HCT116 (cell line): ENCODE measurements at regions not wholly inside any gene's neighbourhood (a gene's known extent, or its start where the extent isn't known, plus 50 kb on each side); places are given as distances from the start of the nearest gene placed in this dataset.
"Not testable (repeated sequence)": the region's sequence is repeated elsewhere in the genome, so short reads cannot be mapped to it uniquely, and the experiment has no call there.

Source experiments
- ATAC-seq: fragments of 200-7000 bp; cut with Tn5 transposase; 2 replicates; pipeline ENCODE4 v1.9.1; 2020; ENCODE audit warnings: mild to moderate bottlenecking, moderate library complexity
- BruUV-seq: library from RNA; stranded (reverse); fragments of 400-500 nt; replicated peaks from 2 replicates; lab custom pipeline; 2021; lab: Mats Ljungman, UMichigan
- CTCF ChIA-PET: fragments of 300-600 bp; sonication (Branson Sonifier 250); formaldehyde crosslinking; loops from one replicate; lab custom pipeline; 2021; ENCODE audit warnings: antibody characterized with exemption; lab: Charles Lee
- POLR2A ChIA-PET: fragments of 300-600, 350-600 bp; sonication (Branson Sonifier 250); formaldehyde crosslinking; loops from one replicate; lab custom pipeline; 2021; ENCODE audit warnings: antibody characterized with exemption; lab: Charles Lee
- RAD21 ChIA-PET, 2 experiments: fragments of 300-600 bp; sonication (Branson Sonifier 250); formaldehyde crosslinking; loops; one replicate each; lab custom pipeline; 2023; ENCODE audit warnings: low total read pairs in 2 of 2; ENCODE audit not compliant: uncharacterized antibody in 2 of 2, unreplicated experiment in 2 of 2, low non-redundant PET in 1 of 2; lab: Charles Lee
- DNase-seq: peaks from one replicate; pipeline ENCODE4 v3.0.0-alpha.2; 2010; ENCODE audit warnings: low read depth, low spot score
- H2AFZ ChIP-seq: fragments of 200-600 bp; shearing (Covaris generic), sonication (generic); 2 replicates; pipeline ENCODE4 v1.6.1; 2017; ENCODE audit warnings: low read depth, mixed run types, mixed read lengths, antibody characterized with exemption, low read length; ENCODE audit not compliant: poor library complexity, severe bottlenecking
- H3K27ac ChIP-seq: 2 replicates; pipeline ENCODE4 v1.5.1; 2012; ENCODE audit warnings: low read depth, low read length
- H3K27me3 ChIP-seq: fragments of 200-600 bp; sonication (generic); 2 replicates; pipeline ENCODE4 v1.6.1; 2016; ENCODE audit warnings: mixed run types, low read length, mixed read lengths; ENCODE audit not compliant: insufficient read depth
- H3K36me3 ChIP-seq, 2 experiments: fragments of 200-500 bp in 1 of 2; fragments of 200-600 bp in 1 of 2; sonication (Bioruptor generic) in 1 of 2; sonication (generic) in 1 of 2; 2 replicates each; pipeline versions ENCODE4 v1.5.1 to v1.6.1; 2014 to 2016; ENCODE audit warnings: low read length in 2 of 2, inconsistent platforms in 1 of 2, mixed read lengths in 1 of 2, mixed run types in 1 of 2; ENCODE audit not compliant: insufficient read depth in 2 of 2, control insufficient read depth in 1 of 2
- H3K4me1 ChIP-seq, 2 experiments: fragments of 200-600 bp in 1 of 2; sonication (generic) in 1 of 2; 2 replicates each; pipeline versions ENCODE4 v1.5.1 to v1.6.1; 2012 to 2017; ENCODE audit warnings: low read length in 2 of 2, inconsistent platforms in 1 of 2, mild to moderate bottlenecking in 1 of 2, mixed read lengths in 1 of 2, mixed run types in 1 of 2, moderate library complexity in 1 of 2; ENCODE audit not compliant: insufficient read depth in 2 of 2, control insufficient read depth in 1 of 2
- H3K4me2 ChIP-seq: fragments of 200-600 bp; sonication (generic); 2 replicates; pipeline ENCODE4 v1.6.1; 2017; ENCODE audit warnings: mixed run types, low read length, mixed read lengths
- H3K4me3 ChIP-seq, 2 experiments: fragments of 200-600 bp in 1 of 2; sonication (generic) in 1 of 2; replicated peaks in 1 of 2; 2 replicates each; pipeline ENCODE4 v1.5.1; 2011 to 2016; ENCODE audit warnings: low read length in 2 of 2, control low read depth in 1 of 2, low read depth in 1 of 2, mild to moderate bottlenecking in 1 of 2, mixed read lengths in 1 of 2, mixed run types in 1 of 2
- H3K79me2 ChIP-seq: fragments of 200-600 bp; sonication (generic); 2 replicates; pipeline ENCODE4 v1.6.1; 2017; ENCODE audit warnings: mild to moderate bottlenecking, mixed run types, low read length, moderate library complexity, mixed read lengths; ENCODE audit not compliant: insufficient read depth
- H3K9ac ChIP-seq: fragments of 200-600 bp; sonication (generic); 2 replicates; pipeline ENCODE4 v1.6.1; 2016; ENCODE audit warnings: low read length, mixed read lengths
- H3K9me2 ChIP-seq: fragments of 200-600 bp; sonication (generic), shearing (Covaris generic); 2 replicates; pipeline ENCODE4 v1.6.1; 2017; ENCODE audit warnings: mixed run types, mild to moderate bottlenecking, moderate library complexity; ENCODE audit not compliant: insufficient read depth
- H3K9me3 ChIP-seq, 2 experiments: fragments of 200-500 bp in 1 of 2; fragments of 200-600 bp in 1 of 2; sonication (Bioruptor generic) in 1 of 2; sonication (generic) in 1 of 2; 2 replicates each; pipeline ENCODE4 v1.6.1; 2014 to 2017; ENCODE audit warnings: low read length in 2 of 2, mixed read lengths in 2 of 2, inconsistent platforms in 1 of 2, low read depth in 1 of 2, mild to moderate bottlenecking in 1 of 2, mixed run types in 1 of 2, moderate library complexity in 1 of 2; ENCODE audit not compliant: control insufficient read depth in 1 of 2, insufficient read depth in 1 of 2
- H4K20me1 ChIP-seq: fragments of 200-600 bp; sonication (generic), shearing (Covaris generic); 2 replicates; pipeline ENCODE4 v1.6.1; 2017; ENCODE audit warnings: mixed run types, mild to moderate bottlenecking, moderate library complexity; ENCODE audit not compliant: insufficient read depth
- CBX3 ChIP-seq: IDR thresholded peaks from 2 replicates; pipeline ENCODE4 v1.6.1; 2012; ENCODE audit warnings: low read depth
- FOSL1 ChIP-seq: IDR thresholded peaks from 2 replicates; pipeline ENCODE4 v1.6.1; 2012; ENCODE audit warnings: low read depth
- RAD21 ChIP-seq: IDR thresholded peaks from 2 replicates; pipeline ENCODE4 v1.6.1; 2012; ENCODE audit warnings: low read depth, mild to moderate bottlenecking
- SIN3A ChIP-seq: IDR thresholded peaks from 2 replicates; pipeline ENCODE4 v1.6.1; 2012; ENCODE audit warnings: low read depth
- SP1 ChIP-seq: IDR thresholded peaks from 2 replicates; pipeline ENCODE4 v1.6.1; 2012; ENCODE audit warnings: low read depth
- SRF ChIP-seq: IDR thresholded peaks from 2 replicates; pipeline ENCODE4 v1.6.1; 2012; ENCODE audit warnings: low read depth
- YY1 ChIP-seq: IDR thresholded peaks from 2 replicates; pipeline ENCODE4 v1.6.1; 2011; ENCODE audit warnings: low read length, low read depth, moderate library complexity, mild to moderate bottlenecking; ENCODE audit not compliant: insufficient replicate concordance; ENCODE audit errors: extremely low read depth
- intact Hi-C: fragments of 100-400 bp; cut with micrococcal nuclease; formaldehyde crosslinking; loops from 2 replicates; pipeline ENCODE4 v1.10.0; 2022
- TF ChIP-seq, protein P1 (sequence below), 3 experiments: fragments of 200-600 bp in 1 of 3; sonication (generic) in 1 of 3; IDR thresholded peaks in 2 of 3; conservative IDR thresholded peaks in 1 of 3; 2 replicates each; pipeline ENCODE4 v1.5.1; 2012 to 2017; ENCODE audit warnings: low read depth in 2 of 3, low read length in 2 of 3, antibody characterized with exemption in 1 of 3, borderline replicate concordance in 1 of 3, control low read depth in 1 of 3, mild to moderate bottlenecking in 1 of 3, mixed read lengths in 1 of 3, mixed run types in 1 of 3, moderate library complexity in 1 of 3; ENCODE audit not compliant: insufficient read depth in 1 of 3

DNA sequence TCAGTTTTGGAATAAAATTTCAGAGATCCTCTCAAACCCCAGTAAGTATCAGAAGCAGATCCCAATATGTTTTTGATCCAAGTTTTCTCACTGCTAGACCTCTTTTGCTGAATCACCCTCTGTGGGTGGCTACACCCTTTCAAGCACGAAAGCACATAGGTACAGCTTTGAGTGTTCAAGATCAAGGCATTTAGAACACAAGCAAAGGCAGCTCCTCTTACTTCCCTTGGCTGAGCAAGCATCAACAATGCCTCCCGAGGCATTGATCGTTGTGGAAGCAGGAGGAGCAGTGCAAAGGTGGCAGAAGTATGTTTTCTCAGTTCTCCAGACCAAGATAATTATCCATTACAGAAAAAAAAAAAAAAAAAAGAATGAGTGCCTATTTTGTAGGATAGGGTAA is 72.0 kb upstream of the TSPAN7 start:
- no peak for ATAC-seq
- Histone ChIP-seq H3K4me2 (no peak overlapping the region), H3K27me3 (no peaks in the 10 kb centered on the region), H3K9me3 (no peaks in the 10 kb centered on the region), H2AFZ (no peak overlapping the region), H3K36me3 (no peaks in the 10 kb centered on the region), H3K79me2 (no peaks in the 10 kb centered on the region), H3K9ac (no peak overlapping the region), H3K9me2 (no peaks in the 10 kb centered on the region), H3K4me3 (no peak overlapping the region), H4K20me1 (no peaks in the 10 kb centered on the region), H3K4me1 (no peaks in the 10 kb centered on the region), H3K27ac (no peak overlapping the region)
- ChIA-PET POLR2A (no interaction called here), RAD21 (no interaction called here), CTCF (no interaction called here)
- no peak for DNase-seq
- intact Hi-C loops = no loop called here
- no peak for TF ChIP-seq SRF
- TF ChIP-seq YY1 = no peak
- TF ChIP-seq SIN3A = no peak
- TF ChIP-seq RAD21 = no peak
- TF ChIP-seq, protein P1, sequence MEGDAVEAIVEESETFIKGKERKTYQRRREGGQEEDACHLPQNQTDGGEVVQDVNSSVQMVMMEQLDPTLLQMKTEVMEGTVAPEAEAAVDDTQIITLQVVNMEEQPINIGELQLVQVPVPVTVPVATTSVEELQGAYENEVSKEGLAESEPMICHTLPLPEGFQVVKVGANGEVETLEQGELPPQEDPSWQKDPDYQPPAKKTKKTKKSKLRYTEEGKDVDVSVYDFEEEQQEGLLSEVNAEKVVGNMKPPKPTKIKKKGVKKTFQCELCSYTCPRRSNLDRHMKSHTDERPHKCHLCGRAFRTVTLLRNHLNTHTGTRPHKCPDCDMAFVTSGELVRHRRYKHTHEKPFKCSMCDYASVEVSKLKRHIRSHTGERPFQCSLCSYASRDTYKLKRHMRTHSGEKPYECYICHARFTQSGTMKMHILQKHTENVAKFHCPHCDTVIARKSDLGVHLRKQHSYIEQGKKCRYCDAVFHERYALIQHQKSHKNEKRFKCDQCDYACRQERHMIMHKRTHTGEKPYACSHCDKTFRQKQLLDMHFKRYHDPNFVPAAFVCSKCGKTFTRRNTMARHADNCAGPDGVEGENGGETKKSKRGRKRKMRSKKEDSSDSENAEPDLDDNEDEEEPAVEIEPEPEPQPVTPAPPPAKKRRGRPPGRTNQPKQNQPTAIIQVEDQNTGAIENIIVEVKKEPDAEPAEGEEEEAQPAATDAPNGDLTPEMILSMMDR (IDR thresholded peaks at IDR 0.05 in 2 of 3, conservative IDR thresholded peaks at IDR 0.05 in 1 of 3; ENCODE audit: borderline replicate concordance in 1 of 3, insufficient read depth in 1 of 3, low read depth in 2 of 3, low read length in 2 of 3) = no peak
- no peak for TF ChIP-seq SP1
- BruUV-seq = no TSS peak

- no peaks in the 10 kb centered on the region for H3K4me1 ChIP-seq
- no peaks in the 10 kb centered on the region for H3K9me3 ChIP-seq
- H3K79me2 ChIP-seq = no peaks in the 10 kb centered on the region
- intact Hi-C loops = no loop called here
- DNase-seq (no peak), ATAC-seq (no peak)
- H3K27me3 ChIP-seq = no peaks in the 10 kb centered on the region
- H3K27ac ChIP-seq = no peak overlapping the region
- H3K9ac ChIP-seq = no peak overlapping the region
- H3K9me2 ChIP-seq = no peaks in the 10 kb centered on the region
- no peak for TF ChIP-seq FOSL1
- TF ChIP-seq RAD21 = no peak
- no peak for TF ChIP-seq CBX3
- RAD21 ChIA-PET = no interaction called here
- H3K4me2 ChIP-seq = no peak overlapping the region
- H3K4me3 ChIP-seq = no peak overlapping the region
- CTCF ChIA-PET = no interaction called here
- no peaks in the 10 kb centered on the region for H3K36me3 ChIP-seq
- POLR2A ChIA-PET = no interaction called here
- no TSS peak for BruUV-seq
- no peak overlapping the region for H2AFZ ChIP-seq
- H4K20me1 ChIP-seq = no peaks in the 10 kb centered on the region
Observed at GRCh38 chrX:38494239-38494823, 67.0 kb upstream of the TSPAN7 start.

DNA sequence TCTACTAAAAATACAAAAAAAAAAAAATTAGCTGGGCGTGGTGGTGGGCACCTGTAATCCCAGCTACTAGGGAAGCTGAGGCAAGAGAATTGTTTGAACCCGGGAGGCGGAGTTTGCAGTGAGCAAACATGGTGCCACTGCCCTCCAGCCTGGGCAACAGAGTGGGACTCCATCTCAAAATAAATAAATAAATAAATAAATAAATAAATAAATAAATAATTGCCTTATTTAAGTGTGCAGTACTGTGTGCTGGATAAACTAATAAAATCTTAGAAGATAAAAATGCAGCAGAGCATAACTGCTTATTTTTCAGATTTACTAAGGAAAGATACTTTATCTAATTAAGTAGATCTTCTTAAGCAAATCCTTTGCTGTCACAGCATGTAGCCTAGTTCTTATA is 61.7 kb upstream of the TSPAN7 start:
- ATAC-seq = not testable (repeated sequence)

More for the DNA sequence above, 61.7 kb upstream of the TSPAN7 start:
- H3K9ac ChIP-seq, DNase-seq, H3K9me2 ChIP-seq, BruUV-seq, H3K4me3 ChIP-seq, POLR2A ChIA-PET, H3K4me1 ChIP-seq, RAD21 ChIA-PET, H3K79me2 ChIP-seq, H3K27me3 ChIP-seq, intact Hi-C loops, H3K27ac ChIP-seq, H3K4me2 ChIP-seq, H3K36me3 ChIP-seq, H3K9me3 ChIP-seq, H2AFZ ChIP-seq, H4K20me1 ChIP-seq, CTCF ChIA-PET: not testable (repeated sequence)
